GM23338 (cell line): ENCODE measurements at regions not wholly inside any gene's neighbourhood (a gene's known extent, or its start where the extent isn't known, plus 50 kb on each side); places are given as distances from the start of the nearest gene placed in this dataset.
"Not testable (repeated sequence)": the region's sequence is repeated elsewhere in the genome, so short reads cannot be mapped to it uniquely, and the experiment has no call there.

Experiments
- ATAC-seq: fragments of 200-7000 bp; cut with Tn5 transposase; 3 replicates; pipeline ENCODE4 v1.9.1; 2020
- DNase-seq: peaks from one replicate; pipeline ENCODE4 v3.0.0-alpha.2; 2015; ENCODE audit warnings: low spot score
- H2AFZ ChIP-seq: fragments of 200-600 bp; sonication (generic); 2 replicates; pipeline ENCODE4 v1.8.0; 2016; ENCODE audit warnings: antibody characterized with exemption, mild to moderate bottlenecking, moderate library complexity
- H3F3A ChIP-seq: fragments of 200-600 bp; sonication (generic); replicated peaks from 2 replicates; pipeline ENCODE4 v1.8.0; 2017; ENCODE audit warnings: antibody characterized with exemption, mixed run types, low read depth
- H3K27ac ChIP-seq: fragments of 200-600 bp; sonication (generic); 2 replicates; pipeline ENCODE4 v1.6.1; 2016; ENCODE audit warnings: low read depth
- H3K27me3 ChIP-seq: fragments of 200-600 bp; sonication (generic); 2 replicates; pipeline ENCODE4 v1.8.0; 2016; ENCODE audit warnings: mild to moderate bottlenecking, mixed run types, moderate library complexity; ENCODE audit not compliant: insufficient read depth
- H3K36me3 ChIP-seq: fragments of 200-600 bp; sonication (generic); 2 replicates; pipeline ENCODE4 v1.8.0; 2016; ENCODE audit warnings: mild to moderate bottlenecking; ENCODE audit not compliant: insufficient read depth
- H3K4me1 ChIP-seq: fragments of 200-600 bp; sonication (generic); 2 replicates; pipeline ENCODE4 v1.8.0; 2016; ENCODE audit warnings: mild to moderate bottlenecking, moderate library complexity; ENCODE audit not compliant: insufficient read depth
- H3K4me2 ChIP-seq: fragments of 200-600 bp; sonication (generic); 2 replicates; pipeline ENCODE4 v1.7.1; 2017; ENCODE audit warnings: mixed run types
- H3K4me3 ChIP-seq: fragments of 200-600 bp; sonication (generic); 2 replicates; pipeline ENCODE4 v1.6.1; 2016; ENCODE audit warnings: mixed run types
- H3K79me2 ChIP-seq: fragments of 200-600 bp; sonication (generic); replicated peaks from 2 replicates; pipeline ENCODE4 v1.8.0; 2017; ENCODE audit warnings: mild to moderate bottlenecking; ENCODE audit not compliant: insufficient read depth
- H3K9me2 ChIP-seq: fragments of 200-600 bp; sonication (generic); 2 replicates; pipeline ENCODE4 v1.8.0; 2017; ENCODE audit not compliant: insufficient read depth
- H4K20me1 ChIP-seq: fragments of 200-600 bp; sonication (generic); replicated peaks from 2 replicates; pipeline ENCODE4 v1.8.0; 2017; ENCODE audit warnings: mild to moderate bottlenecking; ENCODE audit not compliant: insufficient read depth
- H3K27ac Mint-ChIP-seq: 2 replicates; pipeline ENCODE4 v1.8.0; 2020; ENCODE audit warnings: inconsistent platforms, mild to moderate bottlenecking, moderate library complexity, mixed read lengths
- H3K27me3 Mint-ChIP-seq: 3 replicates; pipeline ENCODE4 v1.8.0; 2022; ENCODE audit warnings: low read depth, mild to moderate bottlenecking, moderate library complexity, mixed read lengths, inconsistent platforms; ENCODE audit not compliant: insufficient read depth, poor library complexity
- H3K36me3 Mint-ChIP-seq: 3 replicates; pipeline ENCODE4 v1.8.0; 2021; ENCODE audit warnings: low read depth, mild to moderate bottlenecking, inconsistent platforms, moderate library complexity, mixed read lengths
- H3K4me1 Mint-ChIP-seq: 3 replicates; pipeline ENCODE4 v1.8.0; 2020; ENCODE audit warnings: mild to moderate bottlenecking, inconsistent platforms, mixed read lengths
- H3K4me3 Mint-ChIP-seq: 3 replicates; pipeline ENCODE4 v1.8.0; 2021; ENCODE audit warnings: moderate library complexity, mild to moderate bottlenecking, inconsistent platforms, mixed read lengths
- H3K9me3 Mint-ChIP-seq: 3 replicates; pipeline ENCODE4 v1.8.0; 2020; ENCODE audit warnings: moderate library complexity, mild to moderate bottlenecking, inconsistent platforms, mixed read lengths
- CTCF ChIP-seq, 2 experiments: fragments of 200-600 bp in 1 of 2; sonication (generic) in 1 of 2; conservative IDR thresholded peaks; 2 replicates each; pipeline versions ENCODE4 v1.5.1 to v1.6.1; 2016 to 2017; ENCODE audit warnings: antibody characterized with exemption in 2 of 2, low read depth in 2 of 2, mild to moderate bottlenecking in 2 of 2, moderate library complexity in 1 of 2
- EZH2phosphoT487 ChIP-seq: fragments of 200-600 bp; sonication (generic); IDR thresholded peaks from one replicate; pipeline ENCODE4 v1.8.1; 2018; ENCODE audit warnings: antibody characterized with exemption; ENCODE audit not compliant: unreplicated experiment
- NANOG ChIP-seq: IDR thresholded peaks from 2 replicates; pipeline ENCODE4 v1.6.1; 2016; ENCODE audit warnings: antibody characterized with exemption, borderline replicate concordance
- POLR2AphosphoS5 ChIP-seq: IDR thresholded peaks from 2 replicates; pipeline ENCODE4 v1.6.1; 2016; ENCODE audit warnings: antibody characterized with exemption, low read depth
- ZNF114 ChIP-seq: fragments of 250-450 bp; sonication (Bioruptor Pico); IDR thresholded peaks from 2 replicates; pipeline ENCODE4 v1.5.0; 2020; ENCODE audit warnings: mild to moderate bottlenecking, moderate library complexity
- ZNF331 ChIP-seq: fragments of 250-450 bp; sonication (Bioruptor Pico); IDR thresholded peaks from 2 replicates; pipeline ENCODE4 v1.5.0; 2020; ENCODE audit warnings: low read depth, mild to moderate bottlenecking, moderate library complexity
- TF ChIP-seq, protein P1 (sequence below): fragments of 250-450 bp; sonication (Bioruptor Pico); IDR thresholded peaks from 2 replicates; pipeline ENCODE4 v1.5.0; 2020; ENCODE audit warnings: mild to moderate bottlenecking, moderate library complexity

DNA sequence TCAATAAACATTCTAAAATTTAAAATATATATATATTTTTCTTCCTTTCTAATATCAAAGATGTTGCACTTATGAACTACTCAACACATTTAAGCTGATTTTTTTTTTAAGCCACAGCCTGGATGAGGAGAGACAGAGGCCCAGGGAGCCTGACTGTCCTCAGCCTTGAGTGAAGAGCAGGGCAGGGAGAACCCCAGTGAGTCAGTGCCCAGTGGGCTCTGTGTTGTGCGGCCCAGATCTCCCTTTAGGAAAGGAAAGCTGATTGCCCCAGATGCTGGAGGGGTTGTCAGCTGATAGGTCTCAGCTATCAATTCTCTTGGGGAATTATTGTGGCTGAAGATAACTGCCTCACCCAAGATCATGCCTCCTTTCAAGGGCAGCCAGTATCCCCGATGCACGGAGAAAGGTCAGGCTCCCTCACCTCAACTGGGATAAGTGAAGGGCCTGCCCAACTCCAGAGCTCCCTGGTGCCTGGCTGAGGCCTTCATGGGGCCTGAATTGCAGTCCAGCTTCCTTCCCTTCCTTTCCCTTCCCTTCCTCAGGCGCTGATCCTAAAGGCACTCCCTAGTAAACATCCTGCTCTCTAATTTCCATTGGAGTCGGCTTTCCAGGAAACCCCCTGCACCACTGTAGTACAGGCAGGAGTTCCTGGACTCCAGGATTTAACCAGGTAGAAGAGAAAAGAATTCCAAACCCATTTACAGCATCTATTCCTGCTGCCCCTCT, 106.9 kb upstream of the ATL2 start:
- ATAC-seq: peak; percentile 45; the same call in 2 of the 3 replicates
- no peaks in the 10 kb centered on the region for H3K36me3 ChIP-seq
- H3K79me2 ChIP-seq: no peaks in the 10 kb centered on the region
- H3K36me3 Mint-ChIP-seq: peaks cover 11% of the 10 kb centered on the region
- H3K4me3 ChIP-seq: no peak overlapping the region
- no peak overlapping the region for H3K27ac ChIP-seq
- H3K9me3 Mint-ChIP-seq: peaks cover 24% of the 10 kb centered on the region
- no peak overlapping the region for H3K27ac Mint-ChIP-seq
- no peak overlapping the region for H3K4me2 ChIP-seq
- DNase-seq: no peak
- H3K27me3 Mint-ChIP-seq: no peaks in the 10 kb centered on the region
- H4K20me1 ChIP-seq: no peaks in the 10 kb centered on the region
- H3K4me1 ChIP-seq: no peaks in the 10 kb centered on the region
- H2AFZ ChIP-seq: peak overlapping the region; percentile 80; the same call in 1 of the 2 replicates
- TF ChIP-seq NANOG: no peak
- TF ChIP-seq CTCF (conservative IDR thresholded peaks at IDR 0.05; ENCODE audit: low read depth in 2 of 2): no peak
- TF ChIP-seq ZNF114 (CRISPR knock-in tag): no peak
- no peak for TF ChIP-seq ZNF331
- TF ChIP-seq POLR2AphosphoS5: no peak
- TF ChIP-seq, protein P1, sequence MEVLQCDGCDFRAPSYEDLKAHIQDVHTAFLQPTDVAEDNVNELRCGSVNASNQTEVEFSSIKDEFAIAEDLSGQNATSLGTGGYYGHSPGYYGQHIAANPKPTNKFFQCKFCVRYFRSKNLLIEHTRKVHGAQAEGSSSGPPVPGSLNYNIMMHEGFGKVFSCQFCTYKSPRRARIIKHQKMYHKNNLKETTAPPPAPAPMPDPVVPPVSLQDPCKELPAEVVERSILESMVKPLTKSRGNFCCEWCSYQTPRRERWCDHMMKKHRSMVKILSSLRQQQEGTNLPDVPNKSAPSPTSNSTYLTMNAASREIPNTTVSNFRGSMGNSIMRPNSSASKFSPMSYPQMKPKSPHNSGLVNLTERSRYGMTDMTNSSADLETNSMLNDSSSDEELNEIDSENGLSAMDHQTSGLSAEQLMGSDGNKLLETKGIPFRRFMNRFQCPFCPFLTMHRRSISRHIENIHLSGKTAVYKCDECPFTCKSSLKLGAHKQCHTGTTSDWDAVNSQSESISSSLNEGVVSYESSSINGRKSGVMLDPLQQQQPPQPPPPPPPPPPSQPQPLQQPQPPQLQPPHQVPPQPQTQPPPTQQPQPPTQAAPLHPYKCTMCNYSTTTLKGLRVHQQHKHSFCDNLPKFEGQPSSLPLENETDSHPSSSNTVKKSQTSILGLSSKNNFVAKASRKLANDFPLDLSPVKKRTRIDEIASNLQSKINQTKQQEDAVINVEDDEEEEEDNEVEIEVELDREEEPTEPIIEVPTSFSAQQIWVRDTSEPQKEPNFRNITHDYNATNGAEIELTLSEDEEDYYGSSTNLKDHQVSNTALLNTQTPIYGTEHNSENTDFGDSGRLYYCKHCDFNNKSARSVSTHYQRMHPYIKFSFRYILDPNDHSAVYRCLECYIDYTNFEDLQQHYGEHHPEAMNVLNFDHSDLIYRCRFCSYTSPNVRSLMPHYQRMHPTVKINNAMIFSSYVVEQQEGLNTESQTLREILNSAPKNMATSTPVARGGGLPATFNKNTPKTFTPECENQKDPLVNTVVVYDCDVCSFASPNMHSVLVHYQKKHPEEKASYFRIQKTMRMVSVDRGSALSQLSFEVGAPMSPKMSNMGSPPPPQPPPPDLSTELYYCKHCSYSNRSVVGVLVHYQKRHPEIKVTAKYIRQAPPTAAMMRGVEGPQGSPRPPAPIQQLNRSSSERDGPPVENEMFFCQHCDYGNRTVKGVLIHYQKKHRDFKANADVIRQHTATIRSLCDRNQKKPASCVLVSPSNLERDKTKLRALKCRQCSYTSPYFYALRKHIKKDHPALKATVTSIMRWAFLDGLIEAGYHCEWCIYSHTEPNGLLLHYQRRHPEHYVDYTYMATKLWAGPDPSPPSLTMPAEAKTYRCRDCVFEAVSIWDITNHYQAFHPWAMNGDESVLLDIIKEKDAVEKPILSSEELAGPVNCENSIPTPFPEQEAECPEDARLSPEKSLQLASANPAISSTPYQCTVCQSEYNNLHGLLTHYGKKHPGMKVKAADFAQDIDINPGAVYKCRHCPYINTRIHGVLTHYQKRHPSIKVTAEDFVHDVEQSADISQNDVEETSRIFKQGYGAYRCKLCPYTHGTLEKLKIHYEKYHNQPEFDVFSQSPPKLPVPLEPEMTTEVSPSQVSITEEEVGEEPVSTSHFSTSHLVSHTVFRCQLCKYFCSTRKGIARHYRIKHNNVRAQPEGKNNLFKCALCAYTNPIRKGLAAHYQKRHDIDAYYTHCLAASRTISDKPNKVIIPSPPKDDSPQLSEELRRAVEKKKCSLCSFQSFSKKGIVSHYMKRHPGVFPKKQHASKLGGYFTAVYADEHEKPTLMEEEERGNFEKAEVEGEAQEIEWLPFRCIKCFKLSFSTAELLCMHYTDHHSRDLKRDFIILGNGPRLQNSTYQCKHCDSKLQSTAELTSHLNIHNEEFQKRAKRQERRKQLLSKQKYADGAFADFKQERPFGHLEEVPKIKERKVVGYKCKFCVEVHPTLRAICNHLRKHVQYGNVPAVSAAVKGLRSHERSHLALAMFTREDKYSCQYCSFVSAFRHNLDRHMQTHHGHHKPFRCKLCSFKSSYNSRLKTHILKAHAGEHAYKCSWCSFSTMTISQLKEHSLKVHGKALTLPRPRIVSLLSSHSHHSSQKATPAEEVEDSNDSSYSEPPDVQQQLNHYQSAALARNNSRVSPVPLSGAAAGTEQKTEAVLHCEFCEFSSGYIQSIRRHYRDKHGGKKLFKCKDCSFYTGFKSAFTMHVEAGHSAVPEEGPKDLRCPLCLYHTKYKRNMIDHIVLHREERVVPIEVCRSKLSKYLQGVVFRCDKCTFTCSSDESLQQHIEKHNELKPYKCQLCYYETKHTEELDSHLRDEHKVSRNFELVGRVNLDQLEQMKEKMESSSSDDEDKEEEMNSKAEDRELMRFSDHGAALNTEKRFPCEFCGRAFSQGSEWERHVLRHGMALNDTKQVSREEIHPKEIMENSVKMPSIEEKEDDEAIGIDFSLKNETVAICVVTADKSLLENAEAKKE (CRISPR knock-in tag): no peak
- TF ChIP-seq EZH2phosphoT487: no peak
- peaks cover 17% of the 10 kb centered on the region for H3K4me1 Mint-ChIP-seq
- no peaks in the 10 kb centered on the region for H3F3A ChIP-seq
- H3K4me3 Mint-ChIP-seq: no peak overlapping the region
- no peaks in the 10 kb centered on the region for H3K27me3 ChIP-seq
- no peaks in the 10 kb centered on the region for H3K9me2 ChIP-seq

- not testable (repeated sequence) for H2AFZ ChIP-seq, H3K4me1 ChIP-seq, H3K4me3 ChIP-seq, DNase-seq, H3K27ac ChIP-seq, ATAC-seq, H3K9me2 ChIP-seq, H3K27me3 Mint-ChIP-seq, H3K79me2 ChIP-seq, H3K27ac Mint-ChIP-seq, H3K4me2 ChIP-seq, H3K27me3 ChIP-seq, H4K20me1 ChIP-seq, H3F3A ChIP-seq, H3K36me3 ChIP-seq, H3K4me3 Mint-ChIP-seq
- Mint-ChIP-seq H3K9me3 (peaks cover 24% of the 10 kb centered on the region), H3K36me3 (peaks cover 11% of the 10 kb centered on the region), H3K4me1 (peaks cover 18% of the 10 kb centered on the region)
Observed at GRCh38 chr2:38482710-38483109, 105.6 kb upstream of the ATL2 start.
